ENCODE measurements at regions not wholly inside any gene's neighbourhood (a gene's known extent, or its start where the extent isn't known, plus 50 kb on each side); places are given as distances from the start of the nearest gene placed in this dataset.

- TF ChIP-seq POLR2A (IDR thresholded peaks at IDR 0.05) (no peak), CTCF (IDR thresholded peaks at IDR 0.05) (no peak)
Measured at GRCh38 chr14:40115583-40115982, 683.4 kb upstream of the FBXO33 start.
